ENCODE measurements at regions not wholly inside any gene's neighbourhood (a gene's known extent, or its start where the extent isn't known, plus 50 kb on each side); places are given as distances from the start of the nearest gene placed in this dataset.

DNA sequence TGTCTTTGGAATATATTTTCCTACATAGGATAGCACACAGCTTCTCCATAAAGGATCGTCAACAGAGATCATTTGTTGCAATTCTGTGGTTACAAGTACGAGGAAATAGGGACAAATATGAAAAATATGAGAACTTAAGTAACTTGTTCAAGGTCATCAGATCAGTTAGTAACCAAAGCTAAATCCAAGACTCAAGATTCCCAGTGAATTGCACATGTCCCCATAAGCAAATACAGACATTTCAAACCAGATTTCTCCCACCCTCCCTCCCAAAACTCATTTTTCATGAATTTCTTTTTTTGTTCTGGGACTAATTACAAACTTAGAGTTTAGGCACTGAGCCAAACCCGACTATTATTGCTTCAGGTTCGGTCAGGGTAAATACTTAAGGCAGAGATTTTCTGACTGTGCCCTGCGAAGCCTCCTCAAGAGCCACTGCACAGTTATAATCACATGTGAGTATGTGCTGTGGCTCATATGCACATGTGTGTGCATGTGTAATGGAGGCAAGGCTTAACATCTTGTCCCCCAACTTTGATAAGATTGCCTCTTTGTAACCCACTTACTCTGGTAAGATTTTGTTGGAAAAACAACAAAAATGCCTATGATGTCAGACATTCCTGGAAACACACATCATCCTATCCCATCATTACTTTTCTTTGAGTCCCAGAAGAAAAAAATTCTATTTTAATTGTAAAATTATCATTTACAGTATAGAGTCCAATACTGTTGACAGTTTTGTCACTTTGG is 216.2 kb downstream of the CD83 start:
- no peak for DNase-seq (ENCODE audit: low spot score)

DNA sequence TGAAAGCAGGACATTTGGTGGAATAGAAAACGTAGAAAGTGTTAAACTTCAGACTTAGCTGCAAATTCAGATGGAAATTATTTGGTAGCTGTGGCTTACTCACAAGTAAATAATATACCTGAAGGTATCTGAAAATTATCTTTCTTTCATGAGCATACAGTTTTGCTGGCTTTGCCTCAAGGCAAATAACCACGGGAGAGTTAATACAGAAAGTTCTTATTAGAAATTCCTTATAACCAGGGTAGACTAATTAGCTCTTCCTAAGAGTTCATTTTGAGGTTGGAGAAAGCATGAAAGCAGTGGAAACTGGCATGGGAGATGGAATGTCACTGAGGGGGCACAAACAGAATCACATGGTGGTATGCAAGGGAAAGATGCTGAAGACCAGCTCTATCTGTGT is 217.5 kb downstream of the CD83 start:
- no peak for DNase-seq (ENCODE audit: low spot score)

DNA sequence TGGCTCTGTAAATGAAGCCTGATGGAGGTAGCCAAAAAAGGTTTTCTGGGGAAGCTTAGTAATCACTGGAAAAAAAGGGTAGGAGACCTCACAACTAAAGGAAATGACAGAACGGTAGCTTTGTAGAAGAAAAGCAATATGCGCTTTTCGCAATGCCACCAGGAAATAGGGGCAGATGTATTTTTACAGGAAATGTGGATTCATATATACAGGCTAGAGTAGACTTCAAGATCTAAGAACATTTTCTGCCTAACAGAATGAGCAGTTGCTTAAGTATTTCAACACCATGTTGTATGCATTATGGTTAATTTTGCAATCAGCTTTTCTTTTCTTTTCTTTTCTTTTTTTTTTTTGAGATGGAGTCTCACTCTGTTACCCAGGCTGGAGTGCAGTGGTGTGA is 219.6 kb downstream of the CD83 start:
- no peak for DNase-seq (ENCODE audit: low spot score)

DNA sequence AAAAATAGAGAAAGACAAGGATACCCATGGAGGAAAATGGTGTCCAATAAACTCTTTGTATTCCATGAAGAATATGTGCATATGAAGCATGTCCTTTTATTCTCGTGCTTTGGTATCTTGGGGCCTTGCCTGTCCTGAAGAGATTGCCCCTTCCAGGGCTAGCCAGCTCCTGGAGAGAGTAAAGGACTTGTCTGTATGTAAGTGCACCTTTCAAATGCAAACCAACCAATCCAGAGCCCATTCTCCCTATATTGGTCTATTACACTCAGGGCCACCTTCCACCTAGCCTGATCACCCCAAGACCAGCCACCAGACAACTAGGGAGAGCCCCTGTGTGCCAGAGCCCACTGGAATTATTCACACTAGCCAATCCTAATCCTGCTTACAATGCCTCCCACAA is 221.6 kb downstream of the CD83 start:
- no peak for DNase-seq (ENCODE audit: low spot score)

DNA sequence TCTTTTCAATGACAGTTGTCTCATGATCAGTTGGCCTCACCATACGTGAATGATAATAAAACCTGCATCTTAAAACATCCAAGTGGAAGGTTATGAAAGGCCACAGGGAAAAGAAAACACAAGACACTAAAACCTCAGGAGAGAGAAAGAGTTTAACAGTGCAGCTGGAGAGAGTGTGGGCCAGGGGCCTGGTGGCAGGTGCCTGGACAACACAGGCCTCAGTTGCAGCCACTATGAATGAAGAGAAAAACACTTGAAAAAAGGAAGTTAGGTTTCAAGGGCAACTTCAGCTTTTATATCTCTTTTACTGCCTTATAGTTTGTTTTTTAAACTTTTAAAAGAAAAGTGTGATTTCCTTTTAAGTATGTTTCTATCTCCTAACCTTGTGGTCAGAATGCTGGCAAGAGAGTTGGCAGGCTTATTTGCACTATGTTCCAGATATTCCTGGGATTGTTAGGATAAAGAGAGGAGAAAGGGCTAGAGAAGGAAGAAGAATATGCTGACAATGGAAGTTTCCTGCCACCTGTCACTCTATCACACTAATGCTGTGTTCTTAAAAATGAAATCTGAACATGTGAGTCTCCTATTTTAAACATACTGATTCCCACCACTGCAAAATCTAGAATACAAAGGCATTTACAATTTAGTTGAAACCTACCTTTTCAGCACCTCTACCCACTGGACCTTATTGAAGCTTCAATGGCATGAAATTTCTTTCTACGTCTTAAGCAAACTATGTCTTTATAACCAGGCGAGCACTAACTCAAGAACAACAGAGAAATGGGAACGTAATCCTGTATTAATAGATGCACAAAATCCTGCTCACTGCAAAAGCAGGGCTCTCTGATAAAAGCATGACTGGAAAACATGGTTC is 222.4 kb downstream of the CD83 start:
- no peak for DNase-seq (ENCODE audit: low spot score)

DNA sequence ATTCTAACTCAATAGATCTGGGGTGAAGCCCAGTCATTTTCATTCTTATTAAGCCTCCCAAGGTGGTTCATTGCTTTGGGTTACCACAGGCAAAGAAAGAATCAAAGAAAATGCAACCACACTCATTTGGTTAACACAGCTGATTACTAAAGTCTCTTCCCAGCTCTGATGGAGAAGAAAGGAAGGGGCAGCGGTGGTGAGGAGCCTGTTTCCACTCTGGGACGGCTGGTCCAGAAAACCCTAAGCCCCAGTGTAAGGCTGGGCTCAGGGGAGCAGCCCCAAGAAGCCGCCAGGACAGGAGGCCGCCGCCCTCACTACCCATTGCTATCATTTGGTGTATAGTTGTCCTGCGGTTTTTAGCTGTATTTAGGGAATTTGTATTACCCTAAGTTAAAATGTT is 226.9 kb downstream of the CD83 start:
- no peak for DNase-seq (ENCODE audit: low spot score)

DNA sequence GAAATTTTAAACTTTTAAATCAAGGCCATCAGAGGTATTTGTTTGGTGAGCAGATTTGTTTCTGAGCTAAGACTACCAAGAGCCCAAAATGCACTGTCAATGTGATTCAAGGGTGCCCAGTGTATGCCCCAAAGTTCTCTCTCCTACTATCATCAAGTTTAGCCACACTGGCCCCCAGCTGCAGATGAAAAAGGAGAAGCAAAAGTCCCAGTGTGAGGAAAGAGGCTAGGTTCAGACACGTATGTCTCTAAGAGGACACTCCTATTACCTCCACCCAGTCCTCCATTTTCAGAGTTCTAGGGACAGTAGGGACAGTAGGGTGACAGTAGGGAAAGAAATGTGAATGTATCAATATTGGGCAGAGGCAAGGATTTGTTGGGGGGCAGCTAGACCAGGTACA is 230.8 kb downstream of the CD83 start:
- no peak for DNase-seq (ENCODE audit: low spot score)

DNA sequence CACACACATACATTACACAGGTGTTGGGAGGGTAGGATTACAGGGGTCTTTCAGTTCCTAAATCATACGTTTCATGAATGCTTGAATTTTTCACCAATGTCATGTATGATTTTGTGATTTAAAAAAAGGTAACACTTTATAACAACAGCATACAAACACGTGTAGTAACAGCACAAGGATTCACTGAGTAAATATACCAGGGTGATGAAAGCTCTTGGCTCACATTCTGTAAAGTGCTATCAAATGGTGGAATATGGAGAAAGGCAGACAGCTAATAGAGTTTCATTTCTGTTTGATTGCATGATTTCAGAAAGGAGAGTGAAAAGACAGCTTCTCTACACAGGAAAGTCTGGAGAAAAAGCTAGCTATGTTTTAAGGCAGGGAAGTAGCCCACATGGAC is 231.9 kb downstream of the CD83 start:
- DNase-seq (ENCODE audit: low spot score): no peak

DNA sequence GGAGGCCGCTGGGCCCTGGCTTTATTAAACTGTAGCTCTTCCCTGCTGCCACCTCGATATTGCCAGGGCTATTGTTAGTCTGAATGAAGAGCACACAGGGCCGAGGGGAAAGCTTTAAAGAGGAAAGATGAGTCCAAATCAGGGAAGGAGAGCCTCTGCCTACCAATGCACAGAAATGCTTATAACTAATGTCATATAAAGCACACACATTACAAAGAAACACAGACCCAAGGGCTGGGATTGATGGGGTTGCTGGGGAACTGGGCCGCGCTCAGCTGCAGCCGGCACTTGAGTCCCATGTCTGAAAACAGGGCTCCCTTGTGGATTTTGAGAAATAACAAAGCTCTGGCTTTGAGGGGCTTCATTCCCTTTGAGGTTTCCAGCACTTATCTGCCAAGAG is 232.6 kb downstream of the CD83 start:
- DNase-seq (ENCODE audit: low spot score): no peak

DNA sequence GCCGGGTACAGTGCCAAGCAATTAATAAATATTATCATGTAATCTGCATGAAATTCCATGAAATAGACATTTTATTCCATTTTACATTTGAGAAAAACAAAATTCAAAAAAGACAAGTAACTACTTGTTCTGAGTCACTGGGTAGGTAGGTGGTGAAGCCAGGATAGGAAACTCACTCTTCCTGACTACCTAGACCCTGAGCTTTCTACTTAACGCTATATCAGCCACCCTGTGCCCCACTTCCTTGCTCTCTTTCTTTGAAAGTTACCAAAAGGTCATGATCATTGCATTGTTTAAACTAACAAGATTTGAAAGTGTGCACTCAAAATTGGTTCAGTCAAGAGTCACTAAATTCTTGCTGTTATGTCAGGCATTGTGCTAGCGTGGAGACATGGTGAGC is 235.7 kb downstream of the CD83 start:
- DNase-seq (ENCODE audit: low spot score): no peak

DNA sequence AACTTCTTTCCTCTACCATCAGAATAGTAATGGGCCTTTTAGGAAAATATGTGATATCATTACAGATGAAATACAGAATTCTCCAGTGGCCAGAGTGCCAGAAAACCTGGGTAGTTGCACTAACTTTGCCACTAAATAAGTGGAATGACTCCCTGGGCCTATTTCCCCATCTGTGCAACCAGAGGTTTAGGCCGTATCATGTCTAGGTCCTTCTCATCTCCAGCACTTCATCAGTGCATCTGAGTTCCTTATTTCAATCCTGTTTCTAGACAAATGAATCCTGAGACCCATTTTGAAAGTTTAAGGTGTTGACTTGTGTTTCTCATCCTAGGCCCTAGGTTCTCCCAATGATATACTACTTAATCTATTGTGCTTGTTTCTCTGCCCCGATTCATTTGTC is 236.2 kb downstream of the CD83 start:
- no peak for DNase-seq (ENCODE audit: low spot score)

DNA sequence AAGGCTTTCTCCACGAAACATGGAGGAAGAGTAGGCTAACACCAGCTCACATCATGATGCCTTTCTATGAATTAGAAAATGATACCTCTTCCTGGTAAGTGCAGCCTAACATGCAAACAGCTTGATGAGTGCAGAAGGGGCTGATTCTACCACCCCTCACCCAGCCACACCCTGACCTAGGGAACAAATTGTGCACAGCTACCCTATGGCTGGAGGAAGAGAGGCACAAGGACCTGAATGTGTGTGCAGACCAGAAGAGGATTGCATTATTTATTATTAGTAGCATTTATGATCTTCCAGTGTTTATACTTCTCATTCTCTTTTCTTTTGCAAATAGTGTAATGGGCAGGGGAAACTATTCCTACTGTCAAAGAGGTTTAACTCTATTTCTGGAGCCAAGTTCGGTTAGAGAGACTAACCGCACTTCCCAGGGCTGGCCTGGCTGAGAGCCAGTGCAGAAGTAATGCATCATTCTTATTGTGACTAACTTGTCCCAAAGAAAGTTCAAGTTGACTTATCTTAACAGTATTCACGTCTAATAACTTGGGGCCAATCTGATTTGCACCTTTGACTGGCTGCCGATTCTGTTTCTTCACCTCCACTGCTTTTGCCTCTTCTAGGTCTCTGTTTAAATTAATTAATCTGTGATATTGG is 237.5 kb downstream of the CD83 start:
- DNase-seq (ENCODE audit: low spot score): no peak

DNA sequence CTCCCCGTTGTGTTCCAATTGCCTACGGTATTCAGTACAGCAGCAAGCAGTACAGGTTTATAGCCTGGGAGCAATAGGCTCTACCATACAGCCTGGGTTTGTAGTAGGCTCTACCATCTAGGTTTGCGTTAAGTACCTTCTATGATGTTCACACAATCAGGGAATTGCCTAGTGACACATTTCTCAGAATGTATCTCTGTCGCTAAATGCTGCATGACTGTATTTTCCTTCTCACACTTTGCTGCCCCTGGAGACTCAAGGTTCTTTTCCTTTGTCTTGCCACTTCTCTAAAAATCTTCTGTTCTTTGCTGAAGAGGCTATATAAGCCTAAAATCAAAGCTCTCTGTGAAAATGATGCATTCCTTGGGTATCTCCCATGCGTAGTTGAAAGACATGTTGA is 241.9 kb downstream of the CD83 start:
- DNase-seq (ENCODE audit: low spot score): no peak

DNA sequence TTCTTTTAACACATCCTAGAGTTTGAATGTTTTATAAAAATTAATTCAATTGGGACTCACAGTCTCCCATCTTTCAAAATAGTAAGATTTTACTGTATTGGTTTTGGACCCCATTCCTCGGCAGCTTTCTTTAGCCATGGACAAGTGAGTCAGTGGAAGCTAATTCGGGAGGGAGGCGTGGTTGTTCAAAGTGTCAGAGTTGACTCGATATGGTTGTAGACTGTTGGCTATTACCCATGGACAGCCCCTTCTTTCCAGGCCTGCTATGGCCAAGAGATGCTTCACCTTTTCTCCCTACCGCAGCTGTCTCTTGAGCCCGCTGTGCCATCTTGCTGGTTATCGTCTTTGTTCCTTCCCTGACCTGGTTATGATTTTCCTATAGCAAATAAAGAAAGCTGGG is 243.0 kb downstream of the CD83 start:
- DNase-seq (ENCODE audit: low spot score): no peak

DNA sequence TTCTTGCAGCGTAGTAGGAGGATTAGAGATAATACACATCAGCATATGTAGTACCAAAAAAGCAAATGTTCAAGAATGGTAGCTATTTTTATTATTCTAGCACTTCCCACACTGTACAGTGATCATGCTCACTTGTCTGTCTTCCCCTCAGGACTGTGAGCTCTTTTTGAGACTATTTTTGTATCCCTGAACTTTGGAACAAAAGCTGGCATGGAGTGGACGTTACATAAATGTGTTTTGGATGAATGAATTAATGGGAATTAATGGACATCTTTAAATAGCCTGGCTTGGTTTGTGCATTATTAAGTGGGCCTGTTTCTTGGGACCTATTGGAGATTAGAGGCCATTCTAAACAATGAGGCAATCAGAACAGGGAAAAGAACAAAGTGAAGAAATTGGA is 243.7 kb downstream of the CD83 start:
- no peak for DNase-seq (ENCODE audit: low spot score)

DNA sequence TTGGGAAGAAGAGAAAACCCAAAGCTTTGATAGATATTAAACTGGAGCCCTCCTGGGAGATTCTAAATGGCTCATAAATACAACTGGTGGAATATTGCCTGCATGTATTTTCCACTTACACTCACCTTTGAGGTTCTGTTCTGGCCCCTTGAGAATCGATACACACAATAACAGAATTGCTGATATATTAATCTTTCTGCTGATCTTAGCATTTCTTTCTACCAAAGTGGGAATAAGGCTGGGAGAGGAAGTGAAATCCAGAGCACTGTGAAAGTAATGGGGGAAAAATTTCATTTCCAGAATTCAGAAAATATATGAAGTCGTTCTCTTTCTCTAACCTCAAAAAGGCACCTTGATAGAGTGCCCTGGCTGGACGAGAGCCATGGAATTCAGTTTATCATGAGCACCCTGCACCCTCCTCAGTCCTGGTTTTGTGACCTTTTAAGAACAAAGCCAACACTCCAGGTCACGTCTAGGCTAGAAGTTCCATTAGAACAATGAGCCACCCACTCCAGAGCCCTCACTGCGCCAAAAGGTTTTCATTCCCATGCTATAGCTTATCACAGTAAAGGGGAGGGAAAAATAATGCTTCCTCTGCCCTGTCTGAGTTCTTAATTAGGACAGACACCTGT is 244.5 kb downstream of the CD83 start:
- DNase-seq (ENCODE audit: low spot score): no peak

DNA sequence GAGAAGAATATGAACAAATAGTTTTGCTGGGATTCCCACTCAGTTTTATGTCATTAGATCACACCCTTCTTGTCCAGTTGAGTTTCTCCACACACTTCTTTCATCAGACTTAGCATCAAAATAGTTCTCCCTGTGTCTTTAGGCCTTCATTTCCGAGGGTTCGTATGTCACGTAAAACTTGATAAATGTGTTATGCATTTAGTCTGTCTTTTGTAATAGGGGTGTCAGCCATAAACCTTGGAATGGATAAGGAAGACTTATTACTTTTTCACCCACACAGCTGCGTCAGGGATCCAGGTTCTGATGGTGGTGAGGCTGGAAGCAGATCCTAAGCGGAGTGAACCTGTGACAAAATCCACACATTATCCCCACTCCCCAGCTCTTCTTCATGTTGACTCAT is 246.8 kb downstream of the CD83 start:
- no peak for DNase-seq (ENCODE audit: low spot score)

DNA sequence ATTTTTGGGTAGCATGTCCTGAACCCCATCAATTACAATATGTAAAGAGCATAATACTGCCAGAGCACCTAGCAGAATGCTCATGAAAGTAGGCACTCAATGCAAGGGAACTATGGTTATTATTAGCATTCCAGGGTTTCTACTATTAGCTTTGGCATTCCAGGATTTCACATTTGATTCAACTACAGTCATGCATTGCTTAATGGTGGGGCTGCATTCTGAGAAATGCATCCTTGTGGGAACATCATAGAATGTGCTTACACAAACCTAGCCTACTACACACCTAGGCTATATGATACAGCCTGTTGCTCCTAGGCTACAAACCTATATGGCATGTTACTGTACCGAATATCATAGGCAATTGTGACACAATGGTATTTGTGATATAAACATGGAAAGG is 247.8 kb downstream of the CD83 start:
- DNase-seq (ENCODE audit: low spot score): no peak

DNA sequence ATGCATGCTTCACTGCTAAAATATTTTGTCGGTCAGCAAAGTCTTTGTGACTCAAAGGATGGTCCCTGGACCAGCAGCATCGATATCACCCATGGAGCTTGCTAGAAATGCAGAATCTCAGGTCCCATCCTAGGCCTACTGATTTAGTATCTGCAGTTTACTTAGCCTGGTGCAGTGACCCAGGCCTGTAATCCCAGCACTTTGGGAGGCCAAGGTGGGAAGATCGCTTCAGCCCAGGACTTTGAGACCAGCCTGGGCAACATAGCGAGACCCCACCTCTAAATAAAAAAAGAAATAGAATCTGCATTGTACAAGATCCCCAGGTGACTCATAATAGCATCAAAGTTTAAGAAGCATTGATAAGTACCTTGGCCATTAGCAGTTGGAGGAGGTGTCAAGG is 248.7 kb downstream of the CD83 start:
- no peak for DNase-seq (ENCODE audit: low spot score)

DNA sequence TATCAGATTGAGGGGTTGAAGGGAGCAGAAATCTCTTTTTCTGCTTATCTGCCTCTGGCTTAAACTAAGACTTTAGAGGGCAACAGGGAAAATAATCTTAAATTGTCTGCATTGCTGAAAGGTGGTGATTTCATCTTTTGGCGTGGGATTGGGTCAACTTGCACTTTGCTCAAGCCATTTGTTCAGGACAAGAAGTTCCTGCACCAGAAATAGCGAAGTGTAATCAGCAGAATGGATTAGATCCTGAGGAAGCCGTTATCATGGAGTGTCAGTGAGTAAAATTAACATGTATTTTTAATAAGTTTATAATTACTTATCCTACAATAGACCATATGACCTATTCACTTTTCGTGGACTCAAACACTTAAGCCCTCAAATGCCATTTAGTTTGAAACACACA is 249.3 kb downstream of the CD83 start:
- DNase-seq (ENCODE audit: low spot score): no peak

DNA sequence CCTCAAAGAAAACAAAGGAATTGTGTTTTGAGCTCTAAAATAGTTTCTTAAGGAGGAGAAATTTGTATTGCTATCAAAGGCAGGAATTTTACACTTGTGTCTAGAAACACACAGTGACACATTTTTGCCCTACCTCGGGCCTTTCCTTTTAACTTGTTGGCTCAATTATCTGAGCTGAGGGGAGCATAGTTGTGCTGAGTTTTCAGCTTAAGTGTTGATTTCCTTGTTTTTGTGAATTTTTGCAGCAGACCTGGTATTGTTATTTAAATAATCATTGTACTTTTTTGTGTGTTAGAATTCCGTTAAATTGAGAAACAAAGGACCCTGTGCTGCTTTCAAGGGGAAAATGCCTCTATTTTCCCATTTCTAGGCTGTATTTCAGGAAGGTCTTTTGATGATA is 249.7 kb downstream of the CD83 start:
- no peak for DNase-seq (ENCODE audit: low spot score)

DNA sequence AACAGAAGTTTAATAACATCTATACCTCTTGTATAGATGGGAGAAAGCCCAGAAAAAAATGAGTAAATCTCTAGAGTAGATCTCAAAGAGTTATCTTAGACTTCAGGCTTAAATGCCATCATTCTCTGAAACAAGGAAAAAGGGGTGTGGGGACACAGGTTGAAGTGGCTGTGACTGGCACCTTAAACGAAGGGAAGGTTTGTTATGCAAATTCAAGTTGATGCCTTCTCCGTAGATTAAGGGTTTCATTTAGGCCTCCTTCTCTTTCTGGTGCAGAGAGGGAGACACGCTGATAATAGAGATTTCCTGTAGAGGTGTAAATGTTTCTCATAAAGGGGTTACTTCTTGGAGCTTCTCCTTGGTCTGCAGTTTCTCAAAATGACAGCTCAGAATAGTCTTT is 252.1 kb downstream of the CD83 start:
- no peak for DNase-seq (ENCODE audit: low spot score)

DNA sequence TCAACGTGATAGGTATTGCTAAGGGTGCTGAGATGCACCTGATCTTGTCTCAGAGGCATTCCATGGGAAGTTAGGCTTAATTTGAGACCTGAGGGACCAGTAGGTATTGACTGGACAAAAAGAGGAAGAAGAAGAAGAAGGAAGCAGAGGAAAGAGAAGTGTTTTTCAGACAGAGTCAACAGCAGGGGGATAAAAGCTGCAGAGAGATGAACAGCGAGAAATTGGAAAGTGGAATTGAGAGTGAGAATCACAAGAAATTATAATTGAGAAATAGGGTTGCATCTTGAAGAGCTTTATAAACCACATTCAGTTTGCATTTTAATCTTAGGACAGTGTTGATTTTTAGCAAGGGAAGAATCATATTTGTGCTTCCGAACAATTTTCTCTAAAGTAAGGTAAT is 254.0 kb downstream of the CD83 start:
- DNase-seq (ENCODE audit: low spot score): no peak
